Liver (tissue), 3 donors: ENCODE measurements at regions not wholly inside any gene's neighbourhood (a gene's known extent, or its start where the extent isn't known, plus 50 kb on each side); places are given as distances from the start of the nearest gene placed in this dataset.

Experiments used
- FOXA1 ChIP-seq: IDR thresholded peaks from 2 replicates; pipeline ENCODE4 v1.6.1; 2016; ENCODE audit warnings: antibody characterized with exemption
- FOXA2 ChIP-seq: IDR thresholded peaks from 2 replicates; pipeline ENCODE4 v1.6.1; 2016; ENCODE audit warnings: antibody characterized with exemption
- GABPA ChIP-seq, 2 donors: IDR thresholded peaks in 1 of 2; conservative IDR thresholded peaks in 1 of 2; 2 replicates each; pipeline ENCODE4 v1.6.1; 2016; ENCODE audit warnings: antibody characterized with exemption in 2 of 2, mild to moderate bottlenecking in 1 of 2, moderate library complexity in 1 of 2
- JUND ChIP-seq, 2 donors: IDR thresholded peaks; 2 replicates each; pipeline ENCODE4 v1.6.1; 2016; ENCODE audit warnings: antibody characterized with exemption in 2 of 2
- RXRA ChIP-seq, 2 donors: IDR thresholded peaks; 2 replicates each; pipeline ENCODE4 v1.6.1; 2017 to 2018; ENCODE audit warnings: antibody characterized with exemption in 2 of 2, mild to moderate bottlenecking in 1 of 2
- TAF1 ChIP-seq: conservative IDR thresholded peaks from 2 replicates; pipeline ENCODE4 v1.6.1; 2016; ENCODE audit warnings: antibody characterized with exemption, mild to moderate bottlenecking
- YY1 ChIP-seq: IDR thresholded peaks from 2 replicates; pipeline ENCODE4 v1.6.1; 2016; ENCODE audit warnings: antibody characterized with exemption, mild to moderate bottlenecking
- TF ChIP-seq, protein P1 (sequence below): fragments of 150-350 bp; IDR thresholded peaks from 2 replicates; pipeline ENCODE4 v1.5.1; 2017; ENCODE audit warnings: improper control_type of control experiment, low read depth, low read length; ENCODE audit not compliant: missing input control
- TF ChIP-seq, protein P2 (sequence below): IDR thresholded peaks from 2 replicates; pipeline ENCODE4 v1.6.1; 2016; ENCODE audit warnings: antibody characterized with exemption
- TF ChIP-seq, protein P3 (sequence below): IDR thresholded peaks from 2 replicates; pipeline ENCODE4 v1.6.1; 2016; ENCODE audit warnings: antibody characterized with exemption
- TF ChIP-seq, protein P4 (sequence below): IDR thresholded peaks from 2 replicates; pipeline ENCODE4 v1.6.1; 2016; ENCODE audit warnings: antibody characterized with exemption, mild to moderate bottlenecking
- donor health status: healthy.
- donor health status: healthy.

DNA sequence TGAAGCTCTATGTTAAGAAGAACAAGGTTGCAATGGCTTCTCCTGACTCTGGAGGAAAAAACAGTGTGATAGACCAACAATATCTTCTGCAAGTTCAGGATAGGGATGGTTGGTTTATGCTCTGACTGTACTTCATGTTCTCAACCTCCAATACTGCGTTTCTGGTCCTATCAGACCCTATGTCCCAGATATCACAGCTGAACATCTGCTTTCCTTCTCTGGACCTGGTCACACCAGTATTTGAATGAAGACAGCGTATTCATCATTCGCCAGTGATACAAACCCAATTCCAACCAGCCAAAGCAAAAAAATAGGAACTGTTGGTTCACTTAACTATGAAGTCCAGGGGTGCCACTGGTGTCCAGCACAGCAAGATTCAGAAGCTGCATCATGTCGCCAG lies 124.5 kb upstream of the KLF3 start:
- TF ChIP-seq, protein P1, sequence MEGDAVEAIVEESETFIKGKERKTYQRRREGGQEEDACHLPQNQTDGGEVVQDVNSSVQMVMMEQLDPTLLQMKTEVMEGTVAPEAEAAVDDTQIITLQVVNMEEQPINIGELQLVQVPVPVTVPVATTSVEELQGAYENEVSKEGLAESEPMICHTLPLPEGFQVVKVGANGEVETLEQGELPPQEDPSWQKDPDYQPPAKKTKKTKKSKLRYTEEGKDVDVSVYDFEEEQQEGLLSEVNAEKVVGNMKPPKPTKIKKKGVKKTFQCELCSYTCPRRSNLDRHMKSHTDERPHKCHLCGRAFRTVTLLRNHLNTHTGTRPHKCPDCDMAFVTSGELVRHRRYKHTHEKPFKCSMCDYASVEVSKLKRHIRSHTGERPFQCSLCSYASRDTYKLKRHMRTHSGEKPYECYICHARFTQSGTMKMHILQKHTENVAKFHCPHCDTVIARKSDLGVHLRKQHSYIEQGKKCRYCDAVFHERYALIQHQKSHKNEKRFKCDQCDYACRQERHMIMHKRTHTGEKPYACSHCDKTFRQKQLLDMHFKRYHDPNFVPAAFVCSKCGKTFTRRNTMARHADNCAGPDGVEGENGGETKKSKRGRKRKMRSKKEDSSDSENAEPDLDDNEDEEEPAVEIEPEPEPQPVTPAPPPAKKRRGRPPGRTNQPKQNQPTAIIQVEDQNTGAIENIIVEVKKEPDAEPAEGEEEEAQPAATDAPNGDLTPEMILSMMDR = no peak
- TF ChIP-seq, protein P2, sequence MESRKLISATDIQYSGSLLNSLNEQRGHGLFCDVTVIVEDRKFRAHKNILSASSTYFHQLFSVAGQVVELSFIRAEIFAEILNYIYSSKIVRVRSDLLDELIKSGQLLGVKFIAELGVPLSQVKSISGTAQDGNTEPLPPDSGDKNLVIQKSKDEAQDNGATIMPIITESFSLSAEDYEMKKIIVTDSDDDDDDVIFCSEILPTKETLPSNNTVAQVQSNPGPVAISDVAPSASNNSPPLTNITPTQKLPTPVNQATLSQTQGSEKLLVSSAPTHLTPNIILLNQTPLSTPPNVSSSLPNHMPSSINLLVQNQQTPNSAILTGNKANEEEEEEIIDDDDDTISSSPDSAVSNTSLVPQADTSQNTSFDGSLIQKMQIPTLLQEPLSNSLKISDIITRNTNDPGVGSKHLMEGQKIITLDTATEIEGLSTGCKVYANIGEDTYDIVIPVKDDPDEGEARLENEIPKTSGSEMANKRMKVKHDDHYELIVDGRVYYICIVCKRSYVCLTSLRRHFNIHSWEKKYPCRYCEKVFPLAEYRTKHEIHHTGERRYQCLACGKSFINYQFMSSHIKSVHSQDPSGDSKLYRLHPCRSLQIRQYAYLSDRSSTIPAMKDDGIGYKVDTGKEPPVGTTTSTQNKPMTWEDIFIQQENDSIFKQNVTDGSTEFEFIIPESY = no peak
- TF ChIP-seq, protein P3, sequence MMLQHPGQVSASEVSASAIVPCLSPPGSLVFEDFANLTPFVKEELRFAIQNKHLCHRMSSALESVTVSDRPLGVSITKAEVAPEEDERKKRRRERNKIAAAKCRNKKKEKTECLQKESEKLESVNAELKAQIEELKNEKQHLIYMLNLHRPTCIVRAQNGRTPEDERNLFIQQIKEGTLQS = no peak
- TF ChIP-seq FOXA2 (no peak), JUND (IDR thresholded peaks at IDR 0.05) (no peak), FOXA1 (no peak), TAF1 (no peak), YY1 (no peak), GABPA (IDR thresholded peaks at IDR 0.05 in 1 of 2, conservative IDR thresholded peaks at IDR 0.05 in 1 of 2) (no peak), RXRA (IDR thresholded peaks at IDR 0.05) (no peak)
- TF ChIP-seq, protein P4, sequence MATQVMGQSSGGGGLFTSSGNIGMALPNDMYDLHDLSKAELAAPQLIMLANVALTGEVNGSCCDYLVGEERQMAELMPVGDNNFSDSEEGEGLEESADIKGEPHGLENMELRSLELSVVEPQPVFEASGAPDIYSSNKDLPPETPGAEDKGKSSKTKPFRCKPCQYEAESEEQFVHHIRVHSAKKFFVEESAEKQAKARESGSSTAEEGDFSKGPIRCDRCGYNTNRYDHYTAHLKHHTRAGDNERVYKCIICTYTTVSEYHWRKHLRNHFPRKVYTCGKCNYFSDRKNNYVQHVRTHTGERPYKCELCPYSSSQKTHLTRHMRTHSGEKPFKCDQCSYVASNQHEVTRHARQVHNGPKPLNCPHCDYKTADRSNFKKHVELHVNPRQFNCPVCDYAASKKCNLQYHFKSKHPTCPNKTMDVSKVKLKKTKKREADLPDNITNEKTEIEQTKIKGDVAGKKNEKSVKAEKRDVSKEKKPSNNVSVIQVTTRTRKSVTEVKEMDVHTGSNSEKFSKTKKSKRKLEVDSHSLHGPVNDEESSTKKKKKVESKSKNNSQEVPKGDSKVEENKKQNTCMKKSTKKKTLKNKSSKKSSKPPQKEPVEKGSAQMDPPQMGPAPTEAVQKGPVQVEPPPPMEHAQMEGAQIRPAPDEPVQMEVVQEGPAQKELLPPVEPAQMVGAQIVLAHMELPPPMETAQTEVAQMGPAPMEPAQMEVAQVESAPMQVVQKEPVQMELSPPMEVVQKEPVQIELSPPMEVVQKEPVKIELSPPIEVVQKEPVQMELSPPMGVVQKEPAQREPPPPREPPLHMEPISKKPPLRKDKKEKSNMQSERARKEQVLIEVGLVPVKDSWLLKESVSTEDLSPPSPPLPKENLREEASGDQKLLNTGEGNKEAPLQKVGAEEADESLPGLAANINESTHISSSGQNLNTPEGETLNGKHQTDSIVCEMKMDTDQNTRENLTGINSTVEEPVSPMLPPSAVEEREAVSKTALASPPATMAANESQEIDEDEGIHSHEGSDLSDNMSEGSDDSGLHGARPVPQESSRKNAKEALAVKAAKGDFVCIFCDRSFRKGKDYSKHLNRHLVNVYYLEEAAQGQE = no peak
